ENCODE measurements at regions not wholly inside any gene's neighbourhood (a gene's known extent, or its start where the extent isn't known, plus 50 kb on each side); places are given as distances from the start of the nearest gene placed in this dataset.

GRCh38 chr6:125658136-125658535 lies 91.3 kb upstream of the HEY2 start:
- CTCF ChIA-PET: no interaction called here
- DNase-seq: no peak
- Histone ChIP-seq H3K27ac (ENCODE audit: insufficient read depth, low read length) (no peak overlapping the region), H2BK5ac (ENCODE audit: low read depth, low read length, poor library complexity, severe bottlenecking) (no peak overlapping the region), H3K56ac (ENCODE audit: extremely low read depth, insufficient read depth, low read length) (no peak overlapping the region), H3K27me3 (ENCODE audit: control insufficient read depth, insufficient read depth, low read length) (no peaks in the 10 kb centered on the region), H3K9me3 (ENCODE audit: control insufficient read depth, insufficient read depth, low read length) (no peaks in the 10 kb centered on the region), H3K4ac (ENCODE audit: low read depth, low read length) (no peak overlapping the region), H3K4me3 (ENCODE audit: insufficient read depth, low read depth, low read length) (no peak overlapping the region), H2AK9ac (replicated peaks; ENCODE audit: low read depth, low read length, poor library complexity) (no peak overlapping the region), H4K5ac (ENCODE audit: low read depth, low read length) (no peak overlapping the region), H3K18ac (ENCODE audit: low read depth, low read length) (no peak overlapping the region), H4K20me1 (ENCODE audit: insufficient read depth, low read length) (no peaks in the 10 kb centered on the region), H3K9me1 (ENCODE audit: insufficient read depth, low read length) (no peaks in the 10 kb centered on the region), H2AK5ac (ENCODE audit: low read depth, low read length) (no peak overlapping the region), H2AFZ (replicated peaks; ENCODE audit: low read length, poor library complexity) (peak overlapping the region; percentile 54), H3K9ac (ENCODE audit: low read depth, low read length) (no peak overlapping the region), H4K91ac (ENCODE audit: insufficient read depth, low read depth, low read length) (no peak overlapping the region), H3K4me2 (ENCODE audit: low read depth, low read length) (no peak overlapping the region), H2BK20ac (ENCODE audit: low read depth, low read length) (no peak overlapping the region), H4K8ac (ENCODE audit: low read depth in 2 of 2, low read length in 2 of 2) (no peak overlapping the region), H3K36me3 (ENCODE audit: control insufficient read depth, insufficient read depth, low read length) (no peaks in the 10 kb centered on the region), H3K79me1 (ENCODE audit: low read depth in 1 of 2, low read length in 2 of 2) (no peaks in the 10 kb centered on the region), H3K23ac (ENCODE audit: low read depth, low read length) (no peak overlapping the region), H2BK120ac (ENCODE audit: low read depth, low read length) (no peak overlapping the region), H3K4me1 (ENCODE audit: control insufficient read depth, insufficient read depth, low read length) (no peaks in the 10 kb centered on the region), H2BK15ac (ENCODE audit: low read depth, low read length) (no peak overlapping the region), H3K14ac (replicated peaks; ENCODE audit: low read depth, low read length) (no peak overlapping the region)
- dilution Hi-C loops (cut with HindIII; ENCODE audit: low sequenced_read_pairs, unreplicated experiment) (no loop called here), in situ Hi-C loops (cut with MboI; ENCODE audit: low sequenced_read_pairs) (no loop called here), intact Hi-C loops (cut with micrococcal nuclease) (no loop called here)
- no peak for TF ChIP-seq FOS (IDR thresholded peaks at IDR 0.05; ENCODE audit: low read depth, low read length)
- BruUV-seq (replicated peaks): no TSS peak
- WGBS, 2 experiments (ENCODE audit: extremely low coverage in 2 of 2, insufficient read length in 1 of 2): 20% methylated on average over 1 of the region's 5 CpGs; no CpG with 5 or more reads in 1 of the 2 experiments
- ATAC-seq (ENCODE audit: low read depth): no peak
- POLR2A ChIA-PET (ENCODE audit: unreplicated experiment): no interaction called here
